HS-27A (cell line): ENCODE measurements at regions not wholly inside any gene's neighbourhood (a gene's known extent, or its start where the extent isn't known, plus 50 kb on each side); places are given as distances from the start of the nearest gene placed in this dataset.
"Not testable (repeated sequence)": the region's sequence is repeated elsewhere in the genome, so short reads cannot be mapped to it uniquely, and the experiment has no call there.

Experiments used
- DNase-seq: peaks from one replicate; pipeline ENCODE4 v3.0.0-alpha.2; 2012; ENCODE audit warnings: low read depth, missing footprints

GRCh38 chr20:56872620-56873458, 243.7 kb downstream of the TFAP2C start:
- no peak for DNase-seq

GRCh38 chr20:56873836-56874235, 244.7 kb downstream of the TFAP2C start:
- no peak for DNase-seq

GRCh38 chr20:56875052-56875659, 246.1 kb downstream of the TFAP2C start:
- no peak for DNase-seq

- DNase-seq, result no peak
Measured at GRCh38 chr20:56875803-56876202, 246.7 kb downstream of the TFAP2C start.

- DNase-seq, result no peak
Measured at GRCh38 chr20:56885521-56885920, 256.4 kb downstream of the TFAP2C start.

- no peak for DNase-seq
Measured at GRCh38 chr20:56890011-56890410, 260.9 kb downstream of the TFAP2C start.

GRCh38 chr20:56893226-56893917, 264.3 kb downstream of the TFAP2C start:
- DNase-seq, result no peak

- DNase-seq, result no peak
Measured at GRCh38 chr20:56896447-56896846, 267.3 kb downstream of the TFAP2C start.

- DNase-seq, result no peak
Measured at GRCh38 chr20:56897318-56897957, 268.3 kb downstream of the TFAP2C start.

GRCh38 chr20:56897958-56898349, 268.8 kb downstream of the TFAP2C start:
- no peak for DNase-seq

GRCh38 chr20:56899506-56899905, 270.4 kb downstream of the TFAP2C start:
- no peak for DNase-seq

GRCh38 chr20:56900252-56900651, 271.1 kb downstream of the TFAP2C start:
- DNase-seq, result no peak

GRCh38 chr20:56903421-56903820, 274.3 kb downstream of the TFAP2C start:
- DNase-seq, result no peak

- DNase-seq, result no peak
Measured at GRCh38 chr20:56903858-56904257, 274.8 kb downstream of the TFAP2C start.

GRCh38 chr20:56909918-56910714, 281.0 kb downstream of the TFAP2C start:
- no peak for DNase-seq

- no peak for DNase-seq
Measured at GRCh38 chr20:56911946-56912345, 282.8 kb downstream of the TFAP2C start.

- DNase-seq, result no peak
Measured at GRCh38 chr20:56914532-56914931, 285.4 kb downstream of the TFAP2C start.

- no peak for DNase-seq
Measured at GRCh38 chr20:56916345-56916622, 287.2 kb downstream of the TFAP2C start.

- not testable (repeated sequence) for DNase-seq
Measured at GRCh38 chr20:56920041-56920440, 290.9 kb downstream of the TFAP2C start.

GRCh38 chr20:56922497-56922896, 293.4 kb downstream of the TFAP2C start:
- DNase-seq, result no peak

- DNase-seq, result no peak
Measured at GRCh38 chr20:56924292-56925081, 295.4 kb downstream of the TFAP2C start.
